GM19397 (cell line): ENCODE measurements at regions not wholly inside any gene's neighbourhood (a gene's known extent, or its start where the extent isn't known, plus 50 kb on each side); places are given as distances from the start of the nearest gene placed in this dataset.

Experiments
- ATAC-seq: cut with Tn5 transposase; IDR thresholded peaks from one replicate; pipeline ENCODE4 v1.9.1; 2021; ENCODE audit warnings: mild to moderate bottlenecking, moderate library complexity; ENCODE audit not compliant: unreplicated experiment

- ATAC-seq, result no peak
Observed at GRCh38 chrX:96615448-96615847, 69.2 kb upstream of the DIAPH2 start.

- ATAC-seq, result no peak
Observed at GRCh38 chrX:96619588-96619987, 65.1 kb upstream of the DIAPH2 start.

GRCh38 chrX:96621811-96622210 is 62.8 kb upstream of the DIAPH2 start:
- ATAC-seq, result no peak
